ENCODE measurements at regions not wholly inside any gene's neighbourhood (a gene's known extent, or its start where the extent isn't known, plus 50 kb on each side); places are given as distances from the start of the nearest gene placed in this dataset.
"Not testable (repeated sequence)": the region's sequence is repeated elsewhere in the genome, so short reads cannot be mapped to it uniquely, and the experiment has no call there.

- no peak for DNase-seq
Measured at GRCh38 chr2:175318542-175318941, 137.0 kb upstream of the ATP5MC3 start.

DNA sequence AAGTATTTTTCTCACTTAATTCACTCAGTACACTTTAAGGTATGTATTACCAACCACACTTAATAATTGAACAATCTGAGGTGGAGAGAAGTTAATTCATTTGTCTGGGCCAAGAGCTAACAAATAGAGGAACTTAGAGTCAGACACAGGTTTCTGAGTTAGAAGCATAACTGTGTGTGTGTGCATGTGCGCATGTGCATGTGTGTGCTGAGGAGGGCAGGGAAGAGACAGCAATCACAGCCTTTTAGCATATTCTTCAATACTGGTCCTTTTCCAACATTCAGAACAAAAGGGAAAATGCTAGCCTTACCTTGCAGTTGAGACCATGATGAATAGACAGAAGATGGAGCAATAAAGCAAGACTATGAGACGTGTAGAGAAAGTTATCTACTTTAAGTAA lies 136.2 kb upstream of the ATP5MC3 start:
- DNase-seq: no peak

- DNase-seq: no peak
Measured at GRCh38 chr2:175312137-175312536, 130.6 kb upstream of the ATP5MC3 start.

DNA sequence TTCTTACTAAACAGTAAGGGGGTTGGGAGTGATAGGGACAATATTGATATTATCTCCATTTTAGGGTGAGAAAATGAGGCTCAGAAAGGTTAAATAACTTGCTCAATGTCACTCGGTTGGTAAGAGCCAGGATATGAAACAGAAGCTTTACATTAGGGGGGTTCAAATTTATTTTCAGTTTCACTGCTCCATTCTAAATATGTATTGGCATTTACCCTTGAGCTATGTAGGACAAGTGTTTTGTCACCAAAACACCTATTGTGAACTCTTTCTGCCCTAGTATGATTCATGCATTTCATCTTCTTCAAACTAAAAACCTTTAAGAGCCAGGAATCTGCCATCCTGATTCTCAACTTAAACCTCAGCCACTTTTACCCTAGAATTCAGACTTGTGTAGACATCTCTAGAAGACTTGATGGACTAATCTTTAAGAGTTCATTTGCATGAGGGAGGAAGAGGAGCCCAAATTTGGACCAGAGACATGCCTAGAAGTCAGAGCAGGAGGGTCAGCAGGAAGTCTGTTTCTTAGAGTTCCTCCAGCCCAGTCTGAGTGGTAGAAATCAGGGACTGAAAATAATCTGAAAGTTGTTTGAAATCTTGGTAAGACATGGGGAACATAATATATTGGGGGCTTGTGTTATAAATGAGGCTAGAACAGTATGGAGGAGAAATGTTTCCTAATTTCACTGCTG lies 129.4 kb upstream of the ATP5MC3 start:
- DNase-seq: no peak

DNA sequence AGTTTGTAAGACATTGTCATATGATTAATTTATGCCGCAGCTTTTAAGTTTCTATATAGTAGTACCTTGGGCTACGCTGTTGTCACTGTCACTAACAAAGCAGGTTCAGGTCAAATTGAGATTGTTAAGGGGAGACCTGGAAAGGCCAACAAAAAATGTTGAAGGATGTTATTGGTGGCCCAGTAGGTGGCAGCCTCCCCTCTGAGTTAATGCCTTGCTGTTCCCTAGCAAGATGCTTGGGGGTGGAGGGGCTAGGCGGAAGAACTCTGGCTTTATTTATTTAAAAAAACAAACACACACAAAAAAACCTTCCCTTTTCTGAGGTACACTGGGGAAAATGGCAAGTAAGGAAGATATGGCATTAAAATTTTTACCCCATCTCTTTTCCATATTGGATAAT lies 128.3 kb upstream of the ATP5MC3 start:
- DNase-seq: no peak

- no peak for DNase-seq
Measured at GRCh38 chr2:175308005-175308404, 126.5 kb upstream of the ATP5MC3 start.

GRCh38 chr2:175304541-175304940 lies 123.0 kb upstream of the ATP5MC3 start:
- DNase-seq: no peak

DNA sequence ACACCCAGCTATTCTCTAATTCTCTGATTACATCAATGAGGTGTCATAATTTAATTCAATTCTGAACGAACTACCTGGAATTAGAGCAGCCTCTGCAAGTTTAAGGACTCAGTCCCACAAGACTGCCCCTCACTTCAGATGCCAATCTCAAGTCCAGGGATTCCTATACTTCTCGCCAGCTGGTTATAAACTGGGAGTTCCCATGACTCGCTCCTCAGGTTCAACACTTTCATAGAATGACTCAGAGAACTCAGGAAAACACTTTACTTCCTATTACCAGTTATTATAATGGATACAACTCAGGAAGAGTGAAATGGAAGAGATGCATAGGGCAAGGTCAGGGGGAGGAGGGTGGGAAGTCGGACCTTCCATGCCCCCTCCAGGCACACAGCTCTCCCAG lies 112.3 kb upstream of the ATP5MC3 start:
- no peak for DNase-seq

DNA sequence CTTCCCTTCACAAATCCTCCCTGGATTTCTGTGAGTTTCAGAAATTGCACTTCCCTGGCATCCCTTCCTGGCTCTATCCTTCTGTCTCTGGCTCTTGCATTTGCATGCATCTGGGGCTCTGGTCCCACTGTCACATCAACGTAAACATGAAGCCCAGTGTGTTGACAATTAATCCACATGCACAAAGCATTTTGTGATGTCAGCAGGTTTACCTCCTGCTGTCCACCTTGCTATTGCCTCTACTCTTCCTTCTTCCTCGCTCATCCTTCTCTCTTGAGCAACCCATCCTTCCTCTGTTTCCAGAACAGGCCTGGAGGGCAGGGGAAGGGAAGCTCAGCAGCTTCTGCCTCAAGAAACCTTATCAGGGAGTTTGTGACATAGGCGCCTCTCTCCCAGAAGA lies 111.7 kb upstream of the ATP5MC3 start:
- DNase-seq: no peak

GRCh38 chr2:175282886-175283285 lies 101.4 kb upstream of the ATP5MC3 start:
- DNase-seq: no peak

- DNase-seq: no peak
Measured at GRCh38 chr2:175282300-175282699, 100.8 kb upstream of the ATP5MC3 start.

GRCh38 chr2:175277772-175278171 lies 96.3 kb upstream of the ATP5MC3 start:
- no peak for DNase-seq

- no peak for DNase-seq
Measured at GRCh38 chr2:175275539-175275938, 94.0 kb upstream of the ATP5MC3 start.

DNA sequence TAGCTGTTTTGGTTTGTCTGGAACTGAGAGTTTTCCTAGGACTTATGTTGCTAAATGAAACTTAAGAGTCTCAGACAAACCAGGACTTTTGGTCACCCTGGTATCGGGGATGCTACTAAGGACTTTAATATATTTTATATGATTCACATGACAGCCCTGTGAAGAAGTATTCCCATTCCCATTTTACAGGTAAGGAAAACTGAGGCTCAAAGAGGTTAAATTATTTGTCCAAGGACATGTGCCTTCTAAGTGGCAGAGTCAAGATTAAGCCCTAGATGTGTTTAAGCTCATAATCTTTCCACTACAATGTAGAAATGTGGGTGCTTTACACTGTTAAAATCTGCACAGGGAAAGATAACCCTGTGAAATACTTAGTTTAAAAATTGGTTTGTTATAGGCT lies 77.7 kb upstream of the ATP5MC3 start:
- DNase-seq: no peak

- no peak for DNase-seq
Measured at GRCh38 chr2:175256806-175257585, 75.5 kb upstream of the ATP5MC3 start.

DNA sequence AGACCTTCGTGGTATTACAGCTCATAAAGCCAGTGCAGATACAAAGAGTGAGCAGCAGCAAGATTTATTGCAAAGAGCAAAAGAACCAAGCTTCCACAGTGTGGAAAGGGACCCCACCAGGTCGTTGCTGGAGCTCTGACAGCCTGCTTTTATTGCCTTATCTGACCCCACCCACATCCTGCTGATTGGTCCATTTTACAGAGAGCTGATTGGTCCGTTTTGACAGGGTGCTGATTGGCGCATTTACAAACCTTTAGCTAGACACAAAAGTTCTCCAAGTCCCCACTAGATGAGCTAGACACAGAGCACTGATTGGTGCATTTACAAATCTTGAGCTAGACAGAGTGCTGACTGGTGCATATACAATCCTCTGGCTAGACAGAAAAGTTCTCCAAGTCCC lies 74.9 kb upstream of the ATP5MC3 start:
- DNase-seq: not testable (repeated sequence)

DNA sequence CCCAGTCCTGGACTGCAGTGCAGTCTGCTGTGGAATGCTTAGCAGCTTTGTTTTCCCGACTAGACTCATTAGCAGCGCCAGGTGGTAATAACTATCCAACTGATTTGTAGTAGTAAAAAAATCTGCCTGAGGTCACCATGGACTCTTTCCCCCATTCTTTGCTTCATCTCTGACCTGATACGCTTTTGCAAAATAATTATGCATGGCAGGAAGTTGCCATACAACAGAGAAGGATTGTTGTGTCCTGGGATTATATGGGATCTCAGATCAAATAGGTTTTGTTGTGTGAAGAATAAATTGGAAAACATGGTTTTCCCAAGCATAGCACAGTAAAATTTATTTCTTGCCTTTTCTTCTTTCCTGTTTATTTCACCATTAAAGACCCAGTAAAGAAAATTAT lies 72.4 kb upstream of the ATP5MC3 start:
- DNase-seq: no peak

DNA sequence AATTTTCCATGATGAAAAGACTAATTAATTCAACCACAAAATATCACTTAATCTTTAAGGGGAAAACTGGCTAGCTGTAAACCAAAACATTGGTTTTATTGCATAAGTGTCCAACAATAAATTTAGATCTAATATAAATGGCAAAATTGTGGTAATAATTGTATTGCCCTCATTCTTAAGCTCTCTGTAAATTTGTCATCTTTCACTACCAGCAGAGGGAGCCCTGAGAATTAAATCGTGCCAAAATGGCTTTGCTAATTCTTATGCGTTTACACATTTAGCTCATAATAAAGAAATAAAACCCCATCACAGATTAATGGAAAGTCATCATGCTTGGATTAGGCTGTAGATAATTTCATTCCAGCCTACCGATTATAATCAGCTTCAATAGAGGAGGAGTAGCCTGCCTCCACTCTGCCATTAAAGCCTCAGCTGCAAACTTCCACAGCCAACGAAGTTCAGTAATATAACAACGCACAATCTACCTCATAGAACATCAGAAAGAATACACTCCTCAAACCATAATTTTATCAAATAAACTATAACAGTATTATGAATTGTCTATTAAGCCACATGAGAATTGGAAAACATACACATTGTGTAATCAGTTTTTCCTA lies 70.0 kb upstream of the ATP5MC3 start:
- no peak for DNase-seq

GRCh38 chr2:175247159-175247558 lies 65.6 kb upstream of the ATP5MC3 start:
- DNase-seq: no peak

DNA sequence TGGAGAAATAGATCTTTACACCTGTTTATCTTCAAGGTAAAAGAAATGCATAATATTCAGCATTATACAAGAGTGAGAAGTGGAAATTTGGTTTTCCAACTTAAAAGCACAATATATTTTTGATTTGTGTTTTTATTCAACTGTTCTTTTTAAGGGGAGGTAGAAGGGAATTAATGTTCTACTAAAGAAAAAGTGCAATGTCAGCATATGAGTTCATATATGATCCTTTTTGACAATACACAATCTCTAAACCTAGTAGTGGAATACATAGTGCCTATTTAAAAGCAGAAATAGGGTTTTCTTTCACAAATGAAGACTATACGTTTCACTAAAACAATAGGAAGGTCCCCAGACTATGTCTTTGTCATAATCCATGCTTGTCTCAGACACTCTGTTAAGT lies 63.2 kb upstream of the ATP5MC3 start:
- no peak for DNase-seq

DNA sequence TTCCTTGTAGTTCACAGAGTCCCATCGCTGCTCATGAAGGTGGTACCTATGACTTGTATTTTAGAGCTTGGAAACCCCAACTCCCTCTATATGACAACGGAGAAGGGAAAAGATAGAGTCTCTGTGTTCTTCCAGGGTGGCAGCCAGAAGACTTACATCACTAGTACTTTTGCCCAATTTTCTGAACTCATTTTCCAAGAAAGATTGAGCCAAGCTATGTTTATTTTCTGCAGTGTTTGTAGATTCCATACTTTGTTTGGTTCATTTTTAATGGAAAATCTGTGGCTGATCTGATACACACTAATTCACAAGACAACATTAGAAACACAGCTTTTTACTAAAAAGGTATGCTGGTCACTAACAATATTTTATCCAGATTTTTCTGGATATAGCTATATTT lies 60.2 kb upstream of the ATP5MC3 start:
- no peak for DNase-seq

DNA sequence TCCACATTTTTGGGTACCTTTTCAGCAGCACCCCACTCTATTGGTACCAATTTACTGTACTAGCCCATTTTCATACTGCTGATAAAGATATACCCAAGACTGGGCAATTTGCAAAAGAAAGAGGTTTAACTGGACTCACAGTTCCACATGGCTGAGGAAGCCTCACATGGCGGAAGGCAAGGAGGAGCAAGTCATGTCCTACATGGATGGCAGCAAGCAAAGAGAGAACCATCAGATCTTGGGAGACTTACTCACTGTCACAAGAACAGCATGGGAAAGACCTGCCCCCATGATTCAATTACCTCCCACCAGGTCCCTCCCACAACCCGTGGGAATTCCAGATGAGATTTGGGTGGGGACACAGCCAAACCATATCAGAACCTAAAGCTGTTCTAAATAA lies 58.5 kb upstream of the ATP5MC3 start:
- DNase-seq: not testable (repeated sequence)

- DNase-seq: no peak
Measured at GRCh38 chr2:175236930-175237329, 55.4 kb upstream of the ATP5MC3 start.

GRCh38 chr2:175234650-175235049 lies 53.1 kb upstream of the ATP5MC3 start:
- DNase-seq: no peak
